Activated CD8-positive, alpha-beta T cell treated with anti-CD3 and anti-CD28 coated beads for 36 hours (primary cell): ENCODE measurements at regions not wholly inside any gene's neighbourhood (a gene's known extent, or its start where the extent isn't known, plus 50 kb on each side); places are given as distances from the start of the nearest gene placed in this dataset.
"Not testable (repeated sequence)": the region's sequence is repeated elsewhere in the genome, so short reads cannot be mapped to it uniquely, and the experiment has no call there.

Source experiments
- ATAC-seq: fragments of 200-7000 bp; cut with Tn5 transposase; one replicate; pipeline ENCODE4 v1.10.0; 2021; ENCODE audit warnings: mild to moderate bottlenecking, moderate library complexity
- CTCF ChIA-PET: fragments of 350-600 bp; sonication (Branson Sonifier 250); formaldehyde crosslinking; loops from one replicate; lab custom pipeline; 2021; ENCODE audit warnings: antibody characterized with exemption; lab: Charles Lee
- POLR2A ChIA-PET: fragments of 350-600 bp; sonication (Branson Sonifier 250); formaldehyde crosslinking; loops from one replicate; lab custom pipeline; 2021; ENCODE audit warnings: antibody characterized with exemption; lab: Charles Lee
- DNase-seq: peaks from one replicate; pipeline ENCODE4 v3.0.0-alpha.2; 2020
- H3K27ac Mint-ChIP-seq: one replicate; pipeline ENCODE4 v1.8.0; 2021; ENCODE audit warnings: mild to moderate bottlenecking, mixed read lengths
- H3K27me3 Mint-ChIP-seq: one replicate; pipeline ENCODE4 v1.8.0; 2021; ENCODE audit warnings: mixed read lengths
- H3K36me3 Mint-ChIP-seq: one replicate; pipeline ENCODE4 v1.8.0; 2021; ENCODE audit warnings: low read depth, mixed read lengths
- H3K4me1 Mint-ChIP-seq: one replicate; pipeline ENCODE4 v1.8.0; 2021; ENCODE audit warnings: low read depth, mixed read lengths
- H3K4me3 Mint-ChIP-seq: one replicate; pipeline ENCODE4 v1.8.0; 2021; ENCODE audit warnings: mild to moderate bottlenecking, moderate library complexity, mixed read lengths
- H3K9me3 Mint-ChIP-seq: one replicate; pipeline ENCODE4 v1.8.0; 2021; ENCODE audit warnings: mixed read lengths
- intact Hi-C: fragments of 100-400 bp; cut with micrococcal nuclease; formaldehyde crosslinking; loops from one replicate; pipeline ENCODE4 v1.10.0; 2022
- TF ChIP-seq, protein P1 (sequence below): fragments of 200-600 bp; IDR thresholded peaks from one replicate; pipeline ENCODE4 v1.8.0; 2022; ENCODE audit warnings: antibody characterized with exemption, mild to moderate bottlenecking

DNA sequence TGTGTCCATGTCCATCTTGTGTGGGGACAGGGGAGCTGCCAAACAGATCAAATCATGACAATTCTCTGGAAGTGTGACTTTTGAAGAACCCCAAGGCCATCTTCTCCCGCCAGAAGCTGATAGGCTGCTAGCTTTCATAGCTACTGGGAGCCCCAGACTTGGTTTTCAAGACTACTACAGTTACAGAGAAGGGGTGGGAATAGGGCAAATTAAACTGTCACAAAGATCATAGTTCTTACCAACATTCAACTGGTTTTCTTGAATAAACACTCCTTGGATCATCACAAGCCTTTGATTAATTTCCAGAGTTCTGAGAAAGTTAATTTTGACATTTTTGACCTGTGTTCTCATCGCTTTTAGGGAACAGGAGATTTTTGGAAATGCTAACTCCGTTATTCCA, 67.8 kb upstream of the FARP1 start:
- H3K27ac Mint-ChIP-seq: no peak overlapping the region
- H3K36me3 Mint-ChIP-seq: no peaks in the 10 kb centered on the region
- no peaks in the 10 kb centered on the region for H3K9me3 Mint-ChIP-seq
- no peak for ATAC-seq
- intact Hi-C loops: no loop called here
- no peaks in the 10 kb centered on the region for H3K4me1 Mint-ChIP-seq
- TF ChIP-seq, protein P1, sequence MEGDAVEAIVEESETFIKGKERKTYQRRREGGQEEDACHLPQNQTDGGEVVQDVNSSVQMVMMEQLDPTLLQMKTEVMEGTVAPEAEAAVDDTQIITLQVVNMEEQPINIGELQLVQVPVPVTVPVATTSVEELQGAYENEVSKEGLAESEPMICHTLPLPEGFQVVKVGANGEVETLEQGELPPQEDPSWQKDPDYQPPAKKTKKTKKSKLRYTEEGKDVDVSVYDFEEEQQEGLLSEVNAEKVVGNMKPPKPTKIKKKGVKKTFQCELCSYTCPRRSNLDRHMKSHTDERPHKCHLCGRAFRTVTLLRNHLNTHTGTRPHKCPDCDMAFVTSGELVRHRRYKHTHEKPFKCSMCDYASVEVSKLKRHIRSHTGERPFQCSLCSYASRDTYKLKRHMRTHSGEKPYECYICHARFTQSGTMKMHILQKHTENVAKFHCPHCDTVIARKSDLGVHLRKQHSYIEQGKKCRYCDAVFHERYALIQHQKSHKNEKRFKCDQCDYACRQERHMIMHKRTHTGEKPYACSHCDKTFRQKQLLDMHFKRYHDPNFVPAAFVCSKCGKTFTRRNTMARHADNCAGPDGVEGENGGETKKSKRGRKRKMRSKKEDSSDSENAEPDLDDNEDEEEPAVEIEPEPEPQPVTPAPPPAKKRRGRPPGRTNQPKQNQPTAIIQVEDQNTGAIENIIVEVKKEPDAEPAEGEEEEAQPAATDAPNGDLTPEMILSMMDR: no peak
- POLR2A ChIA-PET: no interaction called here
- no peaks in the 10 kb centered on the region for H3K27me3 Mint-ChIP-seq
- no peak for DNase-seq
- CTCF ChIA-PET: interaction anchor here (0.6 kb wide), 1 partner anchor 945 kb away, joined by 3 read pairs; no protein-coding TSS in a partner anchor
- H3K4me3 Mint-ChIP-seq: no peak overlapping the region

- POLR2A ChIA-PET: interaction anchor here (0.6 kb wide), 1 partner anchor 256 kb away, joined by 3 read pairs; no protein-coding TSS in a partner anchor
- H3K27me3 Mint-ChIP-seq, CTCF ChIA-PET, H3K4me1 Mint-ChIP-seq, H3K27ac Mint-ChIP-seq, H3K36me3 Mint-ChIP-seq, intact Hi-C loops, ATAC-seq, DNase-seq, H3K4me3 Mint-ChIP-seq, H3K9me3 Mint-ChIP-seq: not testable (repeated sequence)
These were observed 66.6 kb upstream of the FARP1 start for GRCh38 chr13:98076309-98076708.

- Mint-ChIP-seq H3K27me3 (no peaks in the 10 kb centered on the region), H3K9me3 (no peaks in the 10 kb centered on the region), H3K4me3 (no peak overlapping the region), H3K27ac (no peak overlapping the region), H3K4me1 (no peaks in the 10 kb centered on the region), H3K36me3 (no peaks in the 10 kb centered on the region)
- TF ChIP-seq, protein P1: no peak
- POLR2A ChIA-PET: no interaction called here
- intact Hi-C loops: no loop called here
- CTCF ChIA-PET: no interaction called here
- ATAC-seq (no peak), DNase-seq (no peak)
These were observed 62.6 kb upstream of the FARP1 start for GRCh38 chr13:98080280-98080679.

DNA sequence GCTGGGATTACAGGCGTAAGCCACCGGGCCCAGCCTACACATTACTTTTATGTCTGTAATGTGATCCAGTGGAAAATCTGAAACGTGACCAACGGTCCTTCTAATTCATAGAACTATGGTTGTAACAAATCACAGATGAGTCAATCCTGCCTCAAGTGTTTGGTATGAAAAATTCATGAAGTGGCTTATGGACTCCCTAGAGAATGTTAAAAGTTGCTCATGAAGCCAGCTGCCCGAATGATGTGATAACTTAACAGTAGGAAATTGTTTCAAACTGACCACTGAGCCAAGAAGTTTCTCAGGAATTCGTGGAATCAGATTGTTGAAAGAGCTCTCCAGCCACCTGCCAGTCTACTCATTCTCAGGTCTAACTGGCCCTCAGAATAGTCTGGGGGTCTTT, 59.4 kb upstream of the FARP1 start:
- ChIA-PET CTCF (no interaction called here), POLR2A (no interaction called here)
- ATAC-seq (no peak), DNase-seq (no peak)
- H3K27ac Mint-ChIP-seq: no peak overlapping the region
- no peaks in the 10 kb centered on the region for H3K36me3 Mint-ChIP-seq
- H3K27me3 Mint-ChIP-seq: no peaks in the 10 kb centered on the region
- no peak overlapping the region for H3K4me3 Mint-ChIP-seq
- no peaks in the 10 kb centered on the region for H3K4me1 Mint-ChIP-seq
- intact Hi-C loops: no loop called here
- TF ChIP-seq, protein P1: no peak
- H3K9me3 Mint-ChIP-seq: no peaks in the 10 kb centered on the region

DNA sequence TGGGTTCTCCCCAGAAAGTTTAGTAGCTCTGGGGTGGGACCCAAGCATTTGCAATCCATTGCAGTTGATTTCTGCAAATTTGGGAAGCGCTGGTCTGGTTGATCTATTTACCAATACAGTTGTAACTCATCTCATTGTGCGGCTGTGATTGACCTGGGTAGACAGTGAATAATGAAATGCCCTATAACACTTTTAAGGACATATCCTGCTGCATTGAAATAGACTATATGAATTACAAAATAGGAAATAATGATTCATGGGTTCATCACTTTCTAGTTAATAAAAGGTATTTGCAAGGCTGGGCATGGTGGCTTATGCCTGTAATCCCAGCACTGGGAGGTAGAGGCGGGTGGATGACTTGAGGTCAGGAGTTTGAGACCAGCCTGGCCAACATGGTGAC, 59.0 kb upstream of the FARP1 start:
- POLR2A ChIA-PET: no interaction called here

More for the DNA sequence above, 59.0 kb upstream of the FARP1 start:
- no peaks in the 10 kb centered on the region for H3K36me3 Mint-ChIP-seq
- TF ChIP-seq, protein P1: no peak
- H3K27me3 Mint-ChIP-seq: no peaks in the 10 kb centered on the region
- CTCF ChIA-PET: no interaction called here
- H3K4me1 Mint-ChIP-seq: no peaks in the 10 kb centered on the region
- DNase-seq (no peak), ATAC-seq (no peak)
- no peaks in the 10 kb centered on the region for H3K9me3 Mint-ChIP-seq
- intact Hi-C loops: no loop called here
- H3K4me3 Mint-ChIP-seq: no peak overlapping the region
- H3K27ac Mint-ChIP-seq: no peak overlapping the region
